Uterus (tissue), 3 donors: ENCODE measurements at regions not wholly inside any gene's neighbourhood (a gene's known extent, or its start where the extent isn't known, plus 50 kb on each side); places are given as distances from the start of the nearest gene placed in this dataset.
"Not testable (repeated sequence)": the region's sequence is repeated elsewhere in the genome, so short reads cannot be mapped to it uniquely, and the experiment has no call there.

Experiments used
- DNase-seq, 2 donors: peaks; one replicate each; pipeline ENCODE4 v3.0.0-alpha.2; 2019 to 2020
- H3K27ac ChIP-seq, 2 donors: fragments of 200-600 bp; sonication (generic); 1 replicate in 1 of 2; 2 replicates in 1 of 2; pipeline ENCODE4 v1.5.1; 2016 to 2018
- H3K27me3 ChIP-seq, 2 donors: fragments of 200-600 bp; sonication (generic); one replicate each; pipeline ENCODE4 v1.5.1; 2018 to 2019; ENCODE audit warnings: control low read depth in 1 of 2
- H3K36me3 ChIP-seq, 2 donors: fragments of 200-600 bp; sonication (generic); one replicate each; pipeline ENCODE4 v1.5.1; 2019; ENCODE audit warnings: control low read depth in 1 of 2
- H3K4me1 ChIP-seq, 2 donors: fragments of 200-600 bp; sonication (generic); one replicate each; pipeline ENCODE4 v1.5.1; 2018 to 2019; ENCODE audit warnings: control low read depth in 1 of 2
- H3K4me3 ChIP-seq, 2 donors: fragments of 200-600 bp; sonication (generic); 1 replicate in 1 of 2; 2 replicates in 1 of 2; pipeline ENCODE4 v1.5.1; 2018 to 2019; ENCODE audit warnings: mild to moderate bottlenecking in 1 of 2
- H3K9me3 ChIP-seq, 2 donors: fragments of 200-600 bp; sonication (generic); one replicate each; pipeline ENCODE4 v1.5.1; 2019; ENCODE audit warnings: control low read depth in 1 of 2
- CTCF ChIP-seq, 4 experiments: fragments of 200-600 bp in 2 of 4; fragments of 450-650 bp in 2 of 4; sonication (generic) in 2 of 4; IDR thresholded peaks; one replicate each; pipeline ENCODE4 v1.5.1; 2016 to 2019; ENCODE audit warnings: antibody characterized with exemption in 4 of 4, mild to moderate bottlenecking in 2 of 4, moderate library complexity in 1 of 4
- POLR2A ChIP-seq, 2 donors: fragments of 450-650 bp; IDR thresholded peaks; one replicate each; pipeline ENCODE4 v1.6.1; 2016; ENCODE audit warnings: antibody characterized with exemption in 2 of 2, mild to moderate bottlenecking in 1 of 2, moderate library complexity in 1 of 2
- intact Hi-C: fragments of 100-400 bp; cut with DNase I; formaldehyde crosslinking; loops from one replicate; pipeline ENCODE4 v1.15.1; 2023; ENCODE audit warnings: low total_unique reads
- donor health status: DM: yes; HTN: yes; CAD: no.

GRCh38 chr6:139882977-139883728 is 508.7 kb upstream of the CITED2 start:
- intact Hi-C loops: no loop called here
- TF ChIP-seq POLR2A (IDR thresholded peaks at IDR 0.05) (no peak), CTCF (IDR thresholded peaks at IDR 0.05) (no peak)
- DNase-seq: no peak
- Histone ChIP-seq H3K27me3 (no peaks in the 10 kb centered on the region), H3K4me3 (no peak overlapping the region), H3K9me3 (no peaks in the 10 kb centered on the region), H3K27ac (peak overlapping the region in 1 of 2 donors; percentile 25), H3K36me3 (no peaks in the 10 kb centered on the region), H3K4me1 (no peaks in the 10 kb centered on the region)

GRCh38 chr6:139882234-139882633 is 507.8 kb upstream of the CITED2 start:
- Histone ChIP-seq H3K4me1 (no peaks in the 10 kb centered on the region), H3K27me3 (no peaks in the 10 kb centered on the region), H3K36me3 (no peaks in the 10 kb centered on the region), H3K27ac (peak overlapping the region; percentile 1 to 25), H3K9me3 (no peaks in the 10 kb centered on the region), H3K4me3 (no peak overlapping the region)
- intact Hi-C loops: no loop called here
- no peak for DNase-seq
- TF ChIP-seq POLR2A (IDR thresholded peaks at IDR 0.05): no peak
- no peak for TF ChIP-seq CTCF (IDR thresholded peaks at IDR 0.05)

GRCh38 chr6:139881728-139882211 is 507.3 kb upstream of the CITED2 start:
- H3K4me3 ChIP-seq: no peak overlapping the region
- H3K4me1 ChIP-seq: no peaks in the 10 kb centered on the region
- no peaks in the 10 kb centered on the region for H3K27me3 ChIP-seq
- DNase-seq: no peak
- TF ChIP-seq CTCF (IDR thresholded peaks at IDR 0.05) (peak in 3 of 4 experiments; percentile 22 to 30 (median 24)), POLR2A (IDR thresholded peaks at IDR 0.05) (no peak)
- H3K27ac ChIP-seq: peak overlapping the region in 1 of 2 donors; percentile 1
- no peaks in the 10 kb centered on the region for H3K36me3 ChIP-seq
- intact Hi-C loops: no loop called here
- no peaks in the 10 kb centered on the region for H3K9me3 ChIP-seq

GRCh38 chr6:139881236-139881635 is 506.8 kb upstream of the CITED2 start:
- Histone ChIP-seq H3K36me3 (no peaks in the 10 kb centered on the region), H3K4me3 (no peak overlapping the region), H3K9me3 (no peaks in the 10 kb centered on the region), H3K27me3 (no peaks in the 10 kb centered on the region), H3K4me1 (no peaks in the 10 kb centered on the region), H3K27ac (no peak overlapping the region)
- no peak for DNase-seq
- intact Hi-C loops: no loop called here
- TF ChIP-seq POLR2A (IDR thresholded peaks at IDR 0.05) (no peak), CTCF (IDR thresholded peaks at IDR 0.05) (no peak)

GRCh38 chr6:139879823-139880356 is 505.4 kb upstream of the CITED2 start:
- intact Hi-C loops: no loop called here
- TF ChIP-seq CTCF (IDR thresholded peaks at IDR 0.05) (no peak), POLR2A (IDR thresholded peaks at IDR 0.05) (no peak)
- no peak overlapping the region for H3K27ac ChIP-seq
- no peaks in the 10 kb centered on the region for H3K27me3 ChIP-seq
- no peak overlapping the region for H3K4me3 ChIP-seq
- no peaks in the 10 kb centered on the region for H3K9me3 ChIP-seq
- H3K4me1 ChIP-seq: no peaks in the 10 kb centered on the region
- H3K36me3 ChIP-seq: no peaks in the 10 kb centered on the region
- DNase-seq: no peak

GRCh38 chr6:139879241-139879640 is 504.8 kb upstream of the CITED2 start:
- H3K27ac ChIP-seq, intact Hi-C loops, H3K9me3 ChIP-seq: not testable (repeated sequence)

More at GRCh38 chr6:139879241-139879640, 504.8 kb upstream of the CITED2 start:
- not testable (repeated sequence) for H3K36me3 ChIP-seq, H3K4me3 ChIP-seq, H3K27me3 ChIP-seq, DNase-seq, H3K4me1 ChIP-seq
